K562 (cell line): ENCODE measurements at regions not wholly inside any gene's neighbourhood (a gene's known extent, or its start where the extent isn't known, plus 50 kb on each side); places are given as distances from the start of the nearest gene placed in this dataset.

Experiments used
- HMG20A ChIP-seq: fragments of 450-650 bp; formaldehyde crosslinking; conservative IDR thresholded peaks from 2 replicates; pipeline ENCODE4 v1.4.0; 2020; ENCODE audit warnings: mild to moderate bottlenecking, mixed read lengths
- PHTF2 ChIP-seq: fragments of 250-450 bp; sonication (Bioruptor Pico); IDR thresholded peaks from 2 replicates; pipeline ENCODE4 v1.5.0; 2021; ENCODE audit warnings: mild to moderate bottlenecking
- RAD51 ChIP-seq: fragments of 450-650 bp; IDR thresholded peaks from 2 replicates; pipeline ENCODE4 v1.7.1; 2016; ENCODE audit warnings: low read depth, mild to moderate bottlenecking, borderline replicate concordance
- RCOR1 ChIP-seq, 2 experiments: IDR thresholded peaks; 2 replicates each; pipeline ENCODE4 v1.6.1; 2012; ENCODE audit warnings: low read depth in 2 of 2, low read length in 2 of 2, borderline replicate concordance in 1 of 2, improper control_type of control experiment in 1 of 2
- SOX6 ChIP-seq: fragments of 450-650 bp; IDR thresholded peaks from 2 replicates; pipeline ENCODE4 v1.6.1; 2014; ENCODE audit warnings: mild to moderate bottlenecking
- SPI1 ChIP-seq: IDR thresholded peaks from 2 replicates; pipeline ENCODE4 v1.6.1; 2011; ENCODE audit warnings: low read depth, low read length, control low read depth, borderline replicate concordance
- ZNF239 ChIP-seq: fragments of 250-450 bp; sonication (Bioruptor Pico); IDR thresholded peaks from 2 replicates; pipeline ENCODE4 v1.4.0; 2020; ENCODE audit warnings: mild to moderate bottlenecking
- TF ChIP-seq, protein P1 (sequence below), 2 experiments: fragments of 450-650 bp in 1 of 2; sonication (generic) in 1 of 2; formaldehyde crosslinking in 1 of 2; IDR thresholded peaks; 2 replicates each; pipeline versions ENCODE4 v1.7.1 to v1.9.0; 2016 to 2022; ENCODE audit warnings: inconsistent platforms in 1 of 2, mild to moderate bottlenecking in 1 of 2, missing genetic modification reagents in 1 of 2
- TF ChIP-seq, protein P2 (sequence below): sonication (generic); formaldehyde crosslinking; IDR thresholded peaks from 2 replicates; pipeline ENCODE4 v1.8.0; 2022; ENCODE audit warnings: mild to moderate bottlenecking, missing genetic modification reagents
- TF ChIP-seq, protein P3 (sequence below): sonication (generic); formaldehyde crosslinking; IDR thresholded peaks from 2 replicates; pipeline ENCODE4 v1.5.0; 2020; ENCODE audit warnings: missing genetic modification reagents
- TF ChIP-seq, protein P4 (sequence below): sonication (generic); formaldehyde crosslinking; IDR thresholded peaks from 2 replicates; pipeline ENCODE4 v1.8.0; 2022; ENCODE audit warnings: mild to moderate bottlenecking, missing genetic modification reagents
- TF ChIP-seq, protein P5 (sequence below): IDR thresholded peaks from 2 replicates; pipeline ENCODE4 v1.6.1; 2011; ENCODE audit warnings: borderline replicate concordance, low read depth, mild to moderate bottlenecking, moderate library complexity, low read length; ENCODE audit not compliant: insufficient read depth, poor library complexity, severe bottlenecking

DNA sequence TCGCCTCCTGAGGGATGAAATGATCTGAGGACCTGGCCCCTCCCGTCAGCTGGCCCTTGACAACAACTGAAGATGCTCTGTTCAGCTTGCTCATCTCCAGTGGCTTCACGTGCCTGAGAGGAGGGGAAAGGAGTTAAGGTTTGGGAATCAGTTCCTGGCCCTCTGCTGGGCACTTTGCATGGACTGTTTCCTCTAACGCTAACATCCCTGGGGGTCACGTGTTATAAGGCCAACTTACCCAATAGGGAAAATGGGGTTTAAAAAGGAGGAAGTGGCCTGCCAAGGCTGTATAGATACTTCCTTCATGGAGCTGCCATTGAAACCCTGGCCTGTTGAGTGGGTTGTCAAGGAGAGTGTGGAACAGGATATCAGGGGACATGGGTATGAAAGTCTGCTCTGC lies 65.6 kb downstream of the OR13H1 start (continued):
- TF ChIP-seq, protein P1, sequence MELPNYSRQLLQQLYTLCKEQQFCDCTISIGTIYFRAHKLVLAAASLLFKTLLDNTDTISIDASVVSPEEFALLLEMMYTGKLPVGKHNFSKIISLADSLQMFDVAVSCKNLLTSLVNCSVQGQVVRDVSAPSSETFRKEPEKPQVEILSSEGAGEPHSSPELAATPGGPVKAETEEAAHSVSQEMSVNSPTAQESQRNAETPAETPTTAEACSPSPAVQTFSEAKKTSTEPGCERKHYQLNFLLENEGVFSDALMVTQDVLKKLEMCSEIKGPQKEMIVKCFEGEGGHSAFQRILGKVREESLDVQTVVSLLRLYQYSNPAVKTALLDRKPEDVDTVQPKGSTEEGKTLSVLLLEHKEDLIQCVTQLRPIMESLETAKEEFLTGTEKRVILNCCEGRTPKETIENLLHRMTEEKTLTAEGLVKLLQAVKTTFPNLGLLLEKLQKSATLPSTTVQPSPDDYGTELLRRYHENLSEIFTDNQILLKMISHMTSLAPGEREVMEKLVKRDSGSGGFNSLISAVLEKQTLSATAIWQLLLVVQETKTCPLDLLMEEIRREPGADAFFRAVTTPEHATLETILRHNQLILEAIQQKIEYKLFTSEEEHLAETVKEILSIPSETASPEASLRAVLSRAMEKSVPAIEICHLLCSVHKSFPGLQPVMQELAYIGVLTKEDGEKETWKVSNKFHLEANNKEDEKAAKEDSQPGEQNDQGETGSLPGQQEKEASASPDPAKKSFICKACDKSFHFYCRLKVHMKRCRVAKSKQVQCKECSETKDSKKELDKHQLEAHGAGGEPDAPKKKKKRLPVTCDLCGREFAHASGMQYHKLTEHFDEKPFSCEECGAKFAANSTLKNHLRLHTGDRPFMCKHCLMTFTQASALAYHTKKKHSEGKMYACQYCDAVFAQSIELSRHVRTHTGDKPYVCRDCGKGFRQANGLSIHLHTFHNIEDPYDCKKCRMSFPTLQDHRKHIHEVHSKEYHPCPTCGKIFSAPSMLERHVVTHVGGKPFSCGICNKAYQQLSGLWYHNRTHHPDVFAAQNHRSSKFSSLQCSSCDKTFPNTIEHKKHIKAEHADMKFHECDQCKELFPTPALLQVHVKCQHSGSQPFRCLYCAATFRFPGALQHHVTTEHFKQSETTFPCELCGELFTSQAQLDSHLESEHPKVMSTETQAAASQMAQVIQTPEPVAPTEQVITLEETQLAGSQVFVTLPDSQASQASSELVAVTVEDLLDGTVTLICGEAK (IDR thresholded peaks at IDR 0.05), result no peak
- TF ChIP-seq, protein P1 (CRISPR knock-in tag; IDR thresholded peaks at IDR 0.05), result no peak
- TF ChIP-seq, protein P2, sequence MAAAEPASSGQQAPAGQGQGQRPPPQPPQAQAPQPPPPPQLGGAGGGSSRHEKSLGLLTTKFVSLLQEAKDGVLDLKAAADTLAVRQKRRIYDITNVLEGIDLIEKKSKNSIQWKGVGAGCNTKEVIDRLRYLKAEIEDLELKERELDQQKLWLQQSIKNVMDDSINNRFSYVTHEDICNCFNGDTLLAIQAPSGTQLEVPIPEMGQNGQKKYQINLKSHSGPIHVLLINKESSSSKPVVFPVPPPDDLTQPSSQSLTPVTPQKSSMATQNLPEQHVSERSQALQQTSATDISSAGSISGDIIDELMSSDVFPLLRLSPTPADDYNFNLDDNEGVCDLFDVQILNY (CRISPR knock-in tag), result no peak
- TF ChIP-seq, protein P3, sequence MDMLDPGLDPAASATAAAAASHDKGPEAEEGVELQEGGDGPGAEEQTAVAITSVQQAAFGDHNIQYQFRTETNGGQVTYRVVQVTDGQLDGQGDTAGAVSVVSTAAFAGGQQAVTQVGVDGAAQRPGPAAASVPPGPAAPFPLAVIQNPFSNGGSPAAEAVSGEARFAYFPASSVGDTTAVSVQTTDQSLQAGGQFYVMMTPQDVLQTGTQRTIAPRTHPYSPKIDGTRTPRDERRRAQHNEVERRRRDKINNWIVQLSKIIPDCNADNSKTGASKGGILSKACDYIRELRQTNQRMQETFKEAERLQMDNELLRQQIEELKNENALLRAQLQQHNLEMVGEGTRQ, result peak; percentile 47
- TF ChIP-seq, protein P4, sequence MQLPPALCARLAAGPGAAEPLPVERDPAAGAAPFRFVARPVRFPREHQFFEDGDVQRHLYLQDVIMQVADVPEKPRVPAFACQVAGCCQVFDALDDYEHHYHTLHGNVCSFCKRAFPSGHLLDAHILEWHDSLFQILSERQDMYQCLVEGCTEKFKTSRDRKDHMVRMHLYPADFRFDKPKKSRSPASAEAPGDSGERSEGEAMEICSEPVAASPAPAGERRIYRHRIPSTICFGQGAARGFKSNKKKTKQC (CRISPR knock-in tag), result no peak
- TF ChIP-seq ZNF239 (CRISPR knock-in tag), result no peak
- no peak for TF ChIP-seq PHTF2 (CRISPR knock-in tag)
- TF ChIP-seq SPI1, result peak; percentile 56; the same call in 1 of the 2 replicates
- no peak for TF ChIP-seq RCOR1 (IDR thresholded peaks at IDR 0.05; ENCODE audit: borderline replicate concordance in 1 of 2, low read depth in 2 of 2, low read length in 2 of 2)
- no peak for TF ChIP-seq SOX6
- peak; percentile 55; the same call in 1 of the 2 replicates for TF ChIP-seq RAD51
- no peak for TF ChIP-seq HMG20A
- TF ChIP-seq, protein P5, sequence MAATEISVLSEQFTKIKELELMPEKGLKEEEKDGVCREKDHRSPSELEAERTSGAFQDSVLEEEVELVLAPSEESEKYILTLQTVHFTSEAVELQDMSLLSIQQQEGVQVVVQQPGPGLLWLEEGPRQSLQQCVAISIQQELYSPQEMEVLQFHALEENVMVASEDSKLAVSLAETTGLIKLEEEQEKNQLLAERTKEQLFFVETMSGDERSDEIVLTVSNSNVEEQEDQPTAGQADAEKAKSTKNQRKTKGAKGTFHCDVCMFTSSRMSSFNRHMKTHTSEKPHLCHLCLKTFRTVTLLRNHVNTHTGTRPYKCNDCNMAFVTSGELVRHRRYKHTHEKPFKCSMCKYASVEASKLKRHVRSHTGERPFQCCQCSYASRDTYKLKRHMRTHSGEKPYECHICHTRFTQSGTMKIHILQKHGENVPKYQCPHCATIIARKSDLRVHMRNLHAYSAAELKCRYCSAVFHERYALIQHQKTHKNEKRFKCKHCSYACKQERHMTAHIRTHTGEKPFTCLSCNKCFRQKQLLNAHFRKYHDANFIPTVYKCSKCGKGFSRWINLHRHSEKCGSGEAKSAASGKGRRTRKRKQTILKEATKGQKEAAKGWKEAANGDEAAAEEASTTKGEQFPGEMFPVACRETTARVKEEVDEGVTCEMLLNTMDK, result no peak
